Mucosa of descending colon (tissue), 3 donors: ENCODE measurements at regions not wholly inside any gene's neighbourhood (a gene's known extent, or its start where the extent isn't known, plus 50 kb on each side); places are given as distances from the start of the nearest gene placed in this dataset.

Experiments used
- ATAC-seq: fragments of 200-7000 bp; cut with Tn5 transposase; one replicate; pipeline ENCODE4 v1.9.1; 2020; ENCODE audit warnings: mild to moderate bottlenecking, moderate library complexity
- DNase-seq, 3 donors: peaks; one replicate each; pipeline ENCODE4 v3.0.0-alpha.2; 2020
- H3K36me3 ChIP-seq: fragments of 200-600 bp; one replicate; pipeline ENCODE4 v1.8.0; 2021; ENCODE audit warnings: low read depth, mild to moderate bottlenecking
- H3K4me1 ChIP-seq: fragments of 200-600 bp; one replicate; pipeline ENCODE4 v1.8.0; 2021; ENCODE audit warnings: low read depth, mild to moderate bottlenecking
- H3K4me3 ChIP-seq: fragments of 200-600 bp; one replicate; pipeline ENCODE4 v1.8.0; 2021; ENCODE audit warnings: mild to moderate bottlenecking
- H3K9me3 ChIP-seq: fragments of 200-600 bp; one replicate; pipeline ENCODE4 v1.8.0; 2021; ENCODE audit warnings: mild to moderate bottlenecking
- intact Hi-C, 2 donors: fragments of 100-400 bp; cut with DNase I in 1 of 2; cut with micrococcal nuclease in 1 of 2; formaldehyde crosslinking; loops; one replicate each; pipeline versions ENCODE4 v1.11.0 to v1.11.1; 2022; cut with DNase I, micrococcal nuclease
- TF ChIP-seq, protein P1 (sequence below): fragments of 200-600 bp; IDR thresholded peaks from one replicate; pipeline ENCODE4 v1.8.0; 2022; ENCODE audit warnings: antibody characterized with exemption, mild to moderate bottlenecking
- donor health status: DM: no; HTN: no; CAD: no; lungs with moderate emphysema.
- donor health status: DM: no; HTN: no; CAD: no.
- donor health status: DM: no; HTN: yes; CAD: no.

- Histone ChIP-seq H3K9me3 (peaks cover 6% of the 10 kb centered on the region), H3K4me3 (no peak overlapping the region), H3K36me3 (no peaks in the 10 kb centered on the region), H3K4me1 (no peaks in the 10 kb centered on the region)
- TF ChIP-seq, protein P1, sequence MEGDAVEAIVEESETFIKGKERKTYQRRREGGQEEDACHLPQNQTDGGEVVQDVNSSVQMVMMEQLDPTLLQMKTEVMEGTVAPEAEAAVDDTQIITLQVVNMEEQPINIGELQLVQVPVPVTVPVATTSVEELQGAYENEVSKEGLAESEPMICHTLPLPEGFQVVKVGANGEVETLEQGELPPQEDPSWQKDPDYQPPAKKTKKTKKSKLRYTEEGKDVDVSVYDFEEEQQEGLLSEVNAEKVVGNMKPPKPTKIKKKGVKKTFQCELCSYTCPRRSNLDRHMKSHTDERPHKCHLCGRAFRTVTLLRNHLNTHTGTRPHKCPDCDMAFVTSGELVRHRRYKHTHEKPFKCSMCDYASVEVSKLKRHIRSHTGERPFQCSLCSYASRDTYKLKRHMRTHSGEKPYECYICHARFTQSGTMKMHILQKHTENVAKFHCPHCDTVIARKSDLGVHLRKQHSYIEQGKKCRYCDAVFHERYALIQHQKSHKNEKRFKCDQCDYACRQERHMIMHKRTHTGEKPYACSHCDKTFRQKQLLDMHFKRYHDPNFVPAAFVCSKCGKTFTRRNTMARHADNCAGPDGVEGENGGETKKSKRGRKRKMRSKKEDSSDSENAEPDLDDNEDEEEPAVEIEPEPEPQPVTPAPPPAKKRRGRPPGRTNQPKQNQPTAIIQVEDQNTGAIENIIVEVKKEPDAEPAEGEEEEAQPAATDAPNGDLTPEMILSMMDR, result no peak
- ATAC-seq (no peak), DNase-seq (no peak)
- intact Hi-C loops, result no loop called here
These were observed 669.5 kb upstream of the GHITM start for GRCh38 chr10:83469728-83470331.

GRCh38 chr10:83476211-83476610 lies 663.1 kb upstream of the GHITM start:
- no peak for ATAC-seq
- Histone ChIP-seq H3K4me3 (no peak overlapping the region), H3K36me3 (no peaks in the 10 kb centered on the region), H3K9me3 (peaks cover 2% of the 10 kb centered on the region), H3K4me1 (no peaks in the 10 kb centered on the region)
- intact Hi-C loops, result no loop called here
- TF ChIP-seq, protein P1, result no peak
- no peak for DNase-seq

- TF ChIP-seq, protein P1, result no peak
- no peak for ATAC-seq
- Histone ChIP-seq H3K4me3 (no peak overlapping the region), H3K4me1 (no peaks in the 10 kb centered on the region), H3K36me3 (no peaks in the 10 kb centered on the region), H3K9me3 (no peaks in the 10 kb centered on the region)
- DNase-seq, result no peak
- intact Hi-C loops, result no loop called here
These were observed 650.1 kb upstream of the GHITM start for GRCh38 chr10:83489161-83489560.

DNA sequence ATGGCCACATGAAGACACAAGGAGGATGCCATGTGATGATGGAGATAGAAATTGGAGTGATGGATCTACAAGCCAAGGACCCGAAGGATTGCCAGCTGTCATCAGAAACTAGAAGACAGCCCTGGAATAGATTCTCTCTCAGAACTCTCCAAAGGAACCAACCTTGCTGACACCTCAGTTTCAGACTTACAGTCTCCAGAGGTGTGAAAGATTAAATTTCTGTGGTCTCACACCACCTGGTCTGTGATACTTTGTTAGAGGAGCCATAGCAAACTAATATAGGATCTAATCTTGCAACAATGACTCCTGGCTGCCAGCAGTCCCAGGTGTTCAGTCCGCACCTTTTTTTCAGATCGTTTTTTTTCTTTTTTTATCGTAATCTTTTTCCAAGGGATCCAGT lies 647.3 kb upstream of the GHITM start:
- DNase-seq (no peak), ATAC-seq (no peak)
- TF ChIP-seq, protein P1, result no peak
- H3K4me3 ChIP-seq, result no peak overlapping the region
- intact Hi-C loops, result no loop called here
- no peaks in the 10 kb centered on the region for H3K9me3 ChIP-seq
- H3K36me3 ChIP-seq, result no peaks in the 10 kb centered on the region
- H3K4me1 ChIP-seq, result no peaks in the 10 kb centered on the region

DNA sequence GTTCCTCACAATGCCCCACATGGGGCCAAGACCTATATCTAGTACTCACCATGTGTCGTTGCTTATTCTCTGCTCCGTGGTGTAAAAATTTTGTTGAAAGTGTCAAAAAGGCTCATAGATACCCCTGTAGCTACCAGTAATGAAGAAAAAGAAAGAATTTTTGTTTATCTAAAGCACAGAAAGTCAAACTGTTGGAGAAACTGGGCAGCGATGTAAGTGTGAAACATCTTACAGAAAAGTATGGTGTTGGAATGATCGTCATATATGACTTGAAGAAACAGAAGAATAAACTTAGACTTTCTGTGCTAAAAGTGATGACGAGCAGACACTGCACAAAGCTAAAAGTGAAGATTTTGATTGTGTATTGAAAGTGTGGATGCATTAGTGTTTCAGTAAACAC lies 626.6 kb upstream of the GHITM start:
- Histone ChIP-seq H3K4me3 (no peak overlapping the region), H3K9me3 (no peaks in the 10 kb centered on the region), H3K4me1 (no peaks in the 10 kb centered on the region), H3K36me3 (no peaks in the 10 kb centered on the region)
- ATAC-seq, result no peak
- intact Hi-C loops, result no loop called here
- TF ChIP-seq, protein P1, result no peak
- no peak for DNase-seq

DNA sequence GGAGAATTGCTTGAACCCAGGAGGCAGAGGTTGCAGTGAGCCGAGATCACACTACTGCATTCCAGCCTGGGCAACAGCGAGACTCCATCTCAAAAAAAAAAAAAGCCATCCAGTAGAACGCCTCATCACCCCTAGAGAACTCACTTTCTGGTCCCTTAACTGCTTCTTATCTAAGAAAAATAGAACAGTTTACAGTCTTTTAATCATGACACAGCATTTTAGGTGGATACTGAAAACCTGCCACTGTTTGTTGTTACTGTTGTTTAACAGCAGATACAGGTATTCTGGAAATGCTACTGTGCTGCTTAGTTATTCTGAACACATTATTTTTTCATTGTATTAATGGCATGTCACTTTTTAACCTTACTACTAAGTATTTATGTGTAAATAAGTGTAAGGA lies 624.3 kb upstream of the GHITM start:
- TF ChIP-seq, protein P1, result no peak
- DNase-seq (no peak), ATAC-seq (no peak)
- H3K9me3 ChIP-seq, result no peaks in the 10 kb centered on the region
- H3K4me1 ChIP-seq, result no peaks in the 10 kb centered on the region
- intact Hi-C loops, result no loop called here
- no peak overlapping the region for H3K4me3 ChIP-seq
- no peaks in the 10 kb centered on the region for H3K36me3 ChIP-seq
